ENCODE measurements at regions not wholly inside any gene's neighbourhood (a gene's known extent, or its start where the extent isn't known, plus 50 kb on each side); places are given as distances from the start of the nearest gene placed in this dataset.
"Not testable (repeated sequence)": the region's sequence is repeated elsewhere in the genome, so short reads cannot be mapped to it uniquely, and the experiment has no call there.

GRCh38 chr21:15126948-15127347 is 62.1 kb upstream of the NRIP1 start:
- intact Hi-C loops (cut with micrococcal nuclease) = loop anchor here (10.0 kb wide), 2 partner anchors 252 to 742 kb away; partner anchors contain the start of gene HSPA13
- Mint-ChIP-seq H3K4me1 (peaks cover 20% of the 10 kb centered on the region), H3K9me3 (no peaks in the 10 kb centered on the region), H3K36me3 (ENCODE audit: low read depth) (no peaks in the 10 kb centered on the region), H3K4me3 (no peak overlapping the region), H3K27me3 (no peaks in the 10 kb centered on the region), H3K27ac (no peak overlapping the region)
- DNase-seq (no peak), ATAC-seq (ENCODE audit: low read depth) (no peak)
- ChIA-PET POLR2A (no interaction called here), CTCF (no interaction called here)
- TF ChIP-seq, protein P1, sequence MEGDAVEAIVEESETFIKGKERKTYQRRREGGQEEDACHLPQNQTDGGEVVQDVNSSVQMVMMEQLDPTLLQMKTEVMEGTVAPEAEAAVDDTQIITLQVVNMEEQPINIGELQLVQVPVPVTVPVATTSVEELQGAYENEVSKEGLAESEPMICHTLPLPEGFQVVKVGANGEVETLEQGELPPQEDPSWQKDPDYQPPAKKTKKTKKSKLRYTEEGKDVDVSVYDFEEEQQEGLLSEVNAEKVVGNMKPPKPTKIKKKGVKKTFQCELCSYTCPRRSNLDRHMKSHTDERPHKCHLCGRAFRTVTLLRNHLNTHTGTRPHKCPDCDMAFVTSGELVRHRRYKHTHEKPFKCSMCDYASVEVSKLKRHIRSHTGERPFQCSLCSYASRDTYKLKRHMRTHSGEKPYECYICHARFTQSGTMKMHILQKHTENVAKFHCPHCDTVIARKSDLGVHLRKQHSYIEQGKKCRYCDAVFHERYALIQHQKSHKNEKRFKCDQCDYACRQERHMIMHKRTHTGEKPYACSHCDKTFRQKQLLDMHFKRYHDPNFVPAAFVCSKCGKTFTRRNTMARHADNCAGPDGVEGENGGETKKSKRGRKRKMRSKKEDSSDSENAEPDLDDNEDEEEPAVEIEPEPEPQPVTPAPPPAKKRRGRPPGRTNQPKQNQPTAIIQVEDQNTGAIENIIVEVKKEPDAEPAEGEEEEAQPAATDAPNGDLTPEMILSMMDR (IDR thresholded peaks at IDR 0.05) = no peak

DNA sequence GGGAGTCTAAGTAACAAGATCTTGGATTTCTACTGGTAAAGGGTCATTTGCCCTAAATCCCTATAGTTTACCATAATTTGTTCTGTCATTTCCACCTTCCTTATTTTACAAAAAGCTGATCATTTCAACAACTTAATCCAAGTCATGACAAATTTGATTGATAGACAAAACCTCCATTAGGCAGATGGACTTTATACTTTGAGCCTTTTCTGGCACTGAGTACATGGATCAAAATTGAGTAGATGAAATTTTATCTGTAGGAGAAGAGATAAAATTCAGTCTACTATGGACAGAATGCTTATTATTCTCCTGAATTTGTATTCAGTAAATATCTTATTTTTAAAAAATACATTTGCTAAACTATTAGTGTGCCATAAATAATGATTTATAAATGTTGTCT is 62.6 kb upstream of the NRIP1 start:
- peaks cover 20% of the 10 kb centered on the region for H3K4me1 Mint-ChIP-seq
- H3K36me3 Mint-ChIP-seq (ENCODE audit: low read depth) = no peaks in the 10 kb centered on the region
- H3K4me3 Mint-ChIP-seq = no peak overlapping the region
- DNase-seq (no peak), ATAC-seq (ENCODE audit: low read depth) (no peak)
- H3K9me3 Mint-ChIP-seq = no peaks in the 10 kb centered on the region
- no peak overlapping the region for H3K27ac Mint-ChIP-seq
- ChIA-PET POLR2A (no interaction called here), CTCF (no interaction called here)
- intact Hi-C loops (cut with micrococcal nuclease) = loop anchor here (10.0 kb wide), 2 partner anchors 253 to 743 kb away; partner anchors contain the start of gene HSPA13
- H3K27me3 Mint-ChIP-seq = no peaks in the 10 kb centered on the region
- TF ChIP-seq, protein P1 (IDR thresholded peaks at IDR 0.05) = no peak

GRCh38 chr21:15128267-15128666 is 63.5 kb upstream of the NRIP1 start:
- ATAC-seq (ENCODE audit: low read depth) (peak; percentile 68), DNase-seq (no peak)
- peak overlapping the region; percentile 48 for H3K27ac Mint-ChIP-seq
- TF ChIP-seq, protein P1 (IDR thresholded peaks at IDR 0.05) = no peak
- peaks cover under 1% of the 10 kb centered on the region for H3K27me3 Mint-ChIP-seq
- H3K4me1 Mint-ChIP-seq = peaks cover 20% of the 10 kb centered on the region
- no peaks in the 10 kb centered on the region for H3K36me3 Mint-ChIP-seq (ENCODE audit: low read depth)
- intact Hi-C loops (cut with micrococcal nuclease) = loop anchor here (1.0 to 10.0 kb wide), 7 partner anchors 31 to 743 kb away; partner anchors contain the start of genes HSPA13 and NRIP1
- H3K4me3 Mint-ChIP-seq = peak overlapping the region; percentile 50
- POLR2A ChIA-PET = interaction anchor here (1.3 kb wide), 1 partner anchor 63 kb away, joined by 8 read pairs; the partner anchor contains the start of gene NRIP1
- no peaks in the 10 kb centered on the region for H3K9me3 Mint-ChIP-seq
- CTCF ChIA-PET = no interaction called here

GRCh38 chr21:15128714-15129113 is 63.9 kb upstream of the NRIP1 start:
- H3K36me3 Mint-ChIP-seq (ENCODE audit: low read depth); DNase-seq; CTCF ChIA-PET; H3K9me3 Mint-ChIP-seq; H3K27me3 Mint-ChIP-seq: not testable (repeated sequence)
- peak overlapping the region; percentile 50 for H3K4me3 Mint-ChIP-seq
- POLR2A ChIA-PET = interaction anchor here (1.3 kb wide), 1 partner anchor 64 kb away, joined by 8 read pairs; the partner anchor contains the start of gene NRIP1
- H3K4me1 Mint-ChIP-seq = peaks cover 23% of the 10 kb centered on the region
- intact Hi-C loops (cut with micrococcal nuclease) = loop anchor here (1.0 to 10.0 kb wide), 7 partner anchors 31 to 744 kb away; partner anchors contain the start of genes HSPA13 and NRIP1
- peak; percentile 82 for ATAC-seq (ENCODE audit: low read depth)
- H3K27ac Mint-ChIP-seq = peak overlapping the region; percentile 48

DNA sequence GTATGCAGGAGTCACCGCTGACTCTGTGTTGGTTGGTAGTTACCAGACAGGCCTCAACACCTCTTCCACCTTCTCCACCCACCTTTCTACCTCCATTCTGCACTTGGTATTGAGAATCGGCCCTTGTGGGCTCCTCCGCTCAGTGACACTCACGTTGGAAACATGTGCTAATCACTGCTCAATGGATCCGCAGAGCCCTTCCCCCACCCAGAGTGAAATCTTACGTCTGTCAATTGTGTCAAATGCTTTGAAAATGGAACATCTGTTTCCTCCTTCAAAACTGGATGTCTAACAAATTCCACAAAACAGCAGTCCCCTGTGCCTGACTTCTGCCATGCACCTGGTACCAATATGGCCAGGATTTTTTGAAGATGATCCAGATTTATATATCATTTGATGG is 65.5 kb upstream of the NRIP1 start:
- no peaks in the 10 kb centered on the region for H3K36me3 Mint-ChIP-seq (ENCODE audit: low read depth)
- H3K27ac Mint-ChIP-seq = no peak overlapping the region
- CTCF ChIA-PET = no interaction called here
- POLR2A ChIA-PET = no interaction called here
- peaks cover 3% of the 10 kb centered on the region for H3K27me3 Mint-ChIP-seq
- intact Hi-C loops (cut with micrococcal nuclease) = no loop called here
- ATAC-seq (ENCODE audit: low read depth) (no peak), DNase-seq (no peak)
- TF ChIP-seq, protein P1 (IDR thresholded peaks at IDR 0.05) = no peak
- no peak overlapping the region for H3K4me3 Mint-ChIP-seq
- H3K4me1 Mint-ChIP-seq = peaks cover 31% of the 10 kb centered on the region
- no peaks in the 10 kb centered on the region for H3K9me3 Mint-ChIP-seq

- no peak overlapping the region for H3K4me3 Mint-ChIP-seq
- TF ChIP-seq, protein P1 (IDR thresholded peaks at IDR 0.05) = no peak
- peaks cover 3% of the 10 kb centered on the region for H3K27me3 Mint-ChIP-seq
- peaks cover 31% of the 10 kb centered on the region for H3K4me1 Mint-ChIP-seq
- ATAC-seq (ENCODE audit: low read depth) (no peak), DNase-seq (no peak)
- CTCF ChIA-PET = no interaction called here
- no peak overlapping the region for H3K27ac Mint-ChIP-seq
- POLR2A ChIA-PET = no interaction called here
- intact Hi-C loops (cut with micrococcal nuclease) = no loop called here
- H3K36me3 Mint-ChIP-seq (ENCODE audit: low read depth) = no peaks in the 10 kb centered on the region
- no peaks in the 10 kb centered on the region for H3K9me3 Mint-ChIP-seq
Observed at GRCh38 chr21:15130751-15131150, 66.0 kb upstream of the NRIP1 start.

Data from activated B cell treated with CpG ODN at 0.5 μM for 24 hours (primary cell).